GM18520 (cell line): ENCODE measurements at regions not wholly inside any gene's neighbourhood (a gene's known extent, or its start where the extent isn't known, plus 50 kb on each side); places are given as distances from the start of the nearest gene placed in this dataset.
"Not testable (repeated sequence)": the region's sequence is repeated elsewhere in the genome, so short reads cannot be mapped to it uniquely, and the experiment has no call there.

ENCODE experiments used
- ATAC-seq: cut with Tn5 transposase; IDR thresholded peaks from one replicate; pipeline ENCODE4 v1.9.1; 2021; ENCODE audit not compliant: unreplicated experiment

DNA sequence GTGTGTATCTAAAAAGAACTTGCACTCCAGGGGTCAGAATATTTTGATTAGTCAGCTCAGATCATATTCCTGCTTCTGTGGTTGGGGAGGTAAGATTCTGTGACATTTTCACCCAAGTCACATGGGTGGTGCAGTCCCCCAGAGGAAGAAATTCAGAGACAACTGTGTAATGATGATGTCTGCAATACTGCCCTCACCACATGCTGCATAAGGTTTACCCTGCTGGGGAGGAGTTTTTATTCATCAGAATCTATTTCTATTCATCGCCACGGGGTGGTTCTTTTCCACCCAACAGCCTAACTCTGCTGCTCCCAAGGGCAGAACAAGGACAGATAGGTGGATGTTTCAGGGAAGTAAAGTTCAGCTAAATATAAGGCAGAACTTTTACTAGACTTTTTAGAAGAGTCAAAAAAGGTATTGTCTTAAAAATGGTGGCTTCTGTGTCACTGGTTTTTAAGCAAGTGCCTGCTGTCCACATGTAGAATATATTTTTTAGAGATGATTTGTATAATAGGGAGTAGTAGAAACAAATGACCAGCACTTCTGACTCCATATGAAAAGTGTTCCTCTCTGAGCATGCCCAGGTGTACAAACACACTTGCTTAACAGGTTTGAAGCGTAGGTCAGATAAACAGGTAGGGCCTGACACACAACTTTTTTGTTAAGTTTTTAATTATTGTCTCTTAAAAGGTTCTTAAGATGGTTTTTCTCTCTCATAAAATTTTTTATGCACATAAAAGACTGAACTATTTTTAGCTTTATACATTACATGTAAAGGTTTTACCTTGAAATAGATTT is 352.7 kb downstream of the LRRC70 start:
- ATAC-seq: no peak

DNA sequence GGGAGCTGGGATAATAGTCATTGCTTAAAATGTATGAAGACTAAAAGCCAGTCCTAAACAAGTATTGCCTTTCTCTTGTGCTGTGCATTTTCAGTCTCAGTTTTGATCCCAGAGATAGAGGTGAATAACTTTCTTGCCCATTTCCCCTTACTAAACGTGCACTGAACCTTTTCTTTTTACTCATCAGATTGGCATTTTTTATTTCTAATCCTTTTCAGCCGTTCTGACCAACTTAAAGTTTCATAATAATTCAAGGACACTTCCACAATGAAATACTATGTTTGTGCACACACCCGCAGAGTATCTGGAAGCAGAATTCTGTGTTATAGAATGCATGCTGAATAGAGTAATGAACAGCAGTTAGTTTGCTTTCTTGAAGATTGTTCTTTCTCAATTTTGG is 343.6 kb downstream of the LRRC70 start:
- ATAC-seq: no peak

DNA sequence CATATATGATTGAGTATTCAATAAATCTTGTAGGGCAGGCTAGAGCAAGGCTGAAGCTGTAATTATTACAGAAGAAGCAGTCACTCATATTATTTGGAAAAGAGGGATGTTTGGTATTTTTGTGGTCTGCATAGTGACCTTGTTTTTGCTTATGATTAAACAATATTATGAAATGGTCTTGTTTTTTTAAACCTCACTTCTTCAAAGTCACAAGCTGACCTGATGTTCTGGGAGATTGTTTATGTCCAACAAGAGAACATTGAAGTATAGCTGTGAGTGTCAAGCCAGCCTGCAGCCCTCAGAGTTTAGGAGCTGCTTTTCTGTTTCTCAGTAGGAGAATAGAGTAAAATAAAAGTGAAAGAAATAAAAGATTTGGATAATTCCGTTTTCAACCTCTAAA is 342.2 kb downstream of the LRRC70 start:
- ATAC-seq: no peak

DNA sequence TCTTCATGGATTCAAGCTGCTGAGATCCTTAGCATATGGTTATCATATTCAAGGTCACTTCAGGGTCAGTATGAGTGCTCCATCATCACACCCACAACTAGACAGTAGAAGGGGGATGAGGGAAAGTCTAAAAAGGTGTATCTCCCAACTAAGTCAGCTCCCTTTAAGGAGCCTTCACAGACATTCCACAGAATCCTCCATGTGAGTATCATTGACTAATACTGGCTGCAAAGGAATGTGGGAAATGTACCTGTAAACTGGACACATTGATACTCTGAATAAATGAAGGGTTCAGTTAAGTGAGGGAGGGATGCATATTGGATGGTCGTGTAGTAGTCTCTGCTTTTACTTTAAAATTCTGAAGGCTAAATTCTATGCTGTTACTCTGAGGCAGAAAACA is 330.7 kb downstream of the LRRC70 start:
- ATAC-seq: no peak

DNA sequence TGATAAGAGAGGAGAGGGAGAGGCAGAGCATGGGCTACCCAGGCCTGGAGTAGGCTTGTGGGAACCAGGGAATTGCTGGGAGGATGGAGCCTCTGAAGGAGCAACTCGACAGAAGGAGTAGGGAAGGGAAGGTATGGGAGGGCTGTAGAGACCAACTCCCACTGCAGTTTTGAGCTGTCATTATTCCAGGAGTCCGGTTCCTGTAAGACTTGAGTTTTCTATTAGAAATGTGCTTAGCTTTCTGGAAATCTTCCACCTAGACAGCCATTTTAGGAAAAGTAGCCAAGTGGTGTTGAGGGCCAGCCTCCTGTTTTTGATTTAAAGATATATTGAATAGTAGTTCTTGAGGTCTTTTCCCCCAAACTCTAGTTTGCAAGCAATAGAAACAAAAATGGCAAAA is 323.5 kb downstream of the LRRC70 start:
- ATAC-seq: no peak

DNA sequence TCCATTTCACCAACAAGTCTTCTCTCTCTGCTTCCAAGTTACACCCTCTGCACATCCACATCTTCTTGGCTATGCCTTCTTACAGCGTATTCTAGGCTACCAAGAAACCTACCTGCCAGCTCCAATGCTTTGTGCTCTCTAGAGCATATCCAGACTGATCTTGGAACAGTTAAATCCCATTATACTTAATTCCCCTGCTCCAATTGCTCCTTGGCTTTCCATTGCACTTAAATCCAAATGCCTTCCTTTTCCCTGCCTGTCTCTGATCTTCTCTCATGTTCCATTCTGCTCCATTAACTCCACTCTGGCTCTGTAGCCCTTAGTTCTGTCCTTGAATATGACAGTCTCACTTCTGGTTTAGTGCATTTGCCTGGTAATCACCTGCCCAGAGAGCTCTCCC is 322.4 kb downstream of the LRRC70 start:
- no peak for ATAC-seq

DNA sequence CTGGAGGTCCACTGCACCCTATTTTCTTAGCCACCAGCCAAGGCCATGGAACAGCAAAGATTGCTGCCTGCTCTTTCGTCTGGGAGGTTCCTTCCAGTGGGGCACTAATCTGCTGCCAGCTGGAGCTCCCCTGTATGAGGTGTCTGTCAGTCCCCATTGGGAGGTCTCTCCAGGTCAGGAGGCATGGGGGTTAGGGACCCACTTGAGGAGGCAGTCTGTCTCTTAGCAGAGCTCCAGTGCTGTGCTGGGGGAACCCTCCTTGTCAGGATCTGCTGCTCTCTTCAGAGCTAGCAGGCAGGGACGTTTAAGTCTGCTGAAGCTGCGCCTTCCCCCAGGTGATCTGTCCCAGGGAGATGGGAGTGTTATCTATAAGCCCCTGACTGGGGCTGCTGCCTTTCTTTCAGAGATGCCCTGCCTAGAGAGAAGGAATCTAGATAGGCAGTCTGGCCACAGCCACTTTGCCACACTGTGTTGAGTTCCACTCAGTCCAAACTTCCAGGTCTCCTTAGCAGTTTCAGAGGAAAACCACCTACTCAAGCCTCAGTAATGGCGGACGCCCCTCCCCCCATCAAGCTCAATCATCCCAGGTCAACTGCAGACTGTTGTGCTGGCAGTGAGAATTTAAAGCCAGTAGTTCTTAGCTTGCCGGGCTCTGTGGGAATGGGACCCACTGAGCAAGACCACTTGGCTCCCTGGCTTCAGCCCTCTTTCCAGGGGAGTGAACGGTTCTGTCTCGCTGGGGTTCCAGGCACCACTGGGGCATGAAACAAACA is 317.7 kb downstream of the LRRC70 start:
- ATAC-seq: no peak

DNA sequence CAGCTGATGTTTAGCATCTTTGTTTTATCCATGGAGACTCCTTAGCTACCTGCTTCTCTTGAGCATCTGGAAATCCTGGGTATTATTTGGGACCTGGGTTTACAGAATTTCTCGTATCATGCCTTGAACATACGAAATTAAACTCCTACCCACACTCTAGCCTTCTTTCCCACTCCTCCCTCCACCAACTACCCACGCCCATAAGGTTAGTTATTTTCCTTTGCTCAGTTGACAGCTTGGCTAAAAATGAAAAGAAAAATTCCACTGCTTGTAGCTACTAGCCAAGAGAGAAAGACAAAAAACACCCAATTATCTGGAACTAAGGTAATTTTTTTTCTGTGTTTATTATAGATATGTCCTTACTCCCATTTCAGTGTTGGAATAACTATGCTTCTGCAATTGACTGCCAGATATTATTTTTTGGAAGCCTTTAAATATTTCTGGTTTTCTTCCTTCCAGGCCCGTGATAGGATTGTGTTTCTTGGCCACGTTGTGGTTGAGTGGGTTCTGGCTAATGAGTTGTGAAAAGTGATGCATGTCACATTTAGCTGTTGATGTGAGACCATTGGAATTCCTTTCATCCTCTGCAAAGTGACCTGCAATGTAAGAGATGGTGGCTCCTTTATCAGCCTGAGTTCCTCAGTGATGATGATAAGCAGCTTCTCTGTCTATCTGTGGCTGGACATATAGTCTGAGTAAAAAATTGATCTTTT is 308.1 kb downstream of the LRRC70 start:
- no peak for ATAC-seq

DNA sequence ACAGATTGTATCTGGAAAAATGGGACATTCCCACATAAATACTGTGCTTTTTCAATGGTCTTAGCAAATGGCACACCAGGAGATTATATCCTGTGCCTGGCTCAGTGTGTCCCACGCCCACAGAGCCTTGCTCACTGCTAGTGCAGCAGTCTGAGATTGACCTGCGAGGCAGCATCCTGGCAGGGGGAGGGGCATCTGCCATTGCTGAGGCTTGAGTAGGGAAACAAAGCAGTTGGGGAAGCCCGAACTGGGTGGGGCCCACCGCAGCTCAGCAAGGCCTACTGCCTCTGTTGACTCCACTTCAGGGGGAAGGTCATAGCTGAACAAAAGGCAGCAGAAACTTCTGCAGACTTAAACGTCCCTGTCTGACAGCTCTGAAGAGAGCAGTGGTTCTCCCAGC is 258.7 kb downstream of the LRRC70 start:
- ATAC-seq: not testable (repeated sequence)

DNA sequence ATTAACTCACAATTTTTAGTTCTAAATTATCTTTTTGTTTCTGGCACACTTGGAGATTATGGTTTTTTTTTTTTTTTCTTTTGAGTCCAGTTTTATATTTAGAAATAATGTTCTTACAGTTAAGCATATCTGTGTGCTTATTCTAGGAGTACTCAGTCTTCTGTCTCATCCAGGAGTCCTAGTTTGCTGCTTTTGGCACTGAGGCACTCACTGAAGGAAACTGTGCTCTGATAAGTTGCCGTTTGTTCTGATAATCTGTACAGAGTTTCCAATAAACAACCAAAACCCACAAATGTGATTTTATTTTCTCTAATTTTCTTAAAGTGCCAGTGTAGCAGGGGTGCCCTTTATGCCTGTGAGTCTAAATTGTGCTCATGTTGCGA is 251.0 kb downstream of the LRRC70 start:
- no peak for ATAC-seq

DNA sequence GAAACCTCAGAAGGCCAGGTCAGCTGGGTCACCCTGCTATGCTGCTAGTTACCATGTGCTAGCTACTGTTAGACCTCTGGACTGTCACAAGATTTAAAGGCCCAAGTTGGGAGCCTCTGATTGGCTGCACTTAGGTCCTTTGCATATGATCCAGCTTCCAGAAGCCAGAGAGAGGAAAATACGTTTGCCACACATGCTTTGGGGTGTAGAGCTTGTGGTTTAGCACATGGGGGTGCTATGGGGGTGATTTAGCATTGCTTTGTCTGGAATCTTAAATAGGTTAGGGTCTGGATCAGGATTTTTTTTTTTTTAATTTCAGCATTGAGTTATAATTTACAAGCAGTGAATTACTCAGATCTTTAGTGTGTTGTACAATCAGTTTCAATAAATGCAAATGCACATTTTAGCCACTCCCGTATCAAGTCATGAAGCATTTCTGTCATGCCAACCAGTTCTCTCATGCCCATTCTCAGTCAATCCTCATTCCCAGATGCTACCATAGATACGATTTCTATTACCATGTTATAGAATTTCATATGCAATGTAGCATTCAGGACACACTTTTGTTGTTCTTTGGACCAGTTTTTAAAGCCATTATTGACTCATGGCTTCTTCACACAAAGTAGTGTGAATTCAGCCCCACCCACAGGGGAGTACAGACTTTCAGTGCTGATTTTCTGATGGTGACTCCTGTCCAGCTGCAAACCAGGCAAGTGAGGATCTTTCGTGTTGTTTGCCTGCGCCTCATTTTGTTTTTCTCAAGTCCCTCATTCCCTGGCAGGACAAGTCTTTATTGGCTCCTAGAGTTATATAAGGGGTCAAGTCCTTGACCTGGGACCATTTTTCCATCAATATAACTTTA is 250.4 kb downstream of the LRRC70 start:
- no peak for ATAC-seq

DNA sequence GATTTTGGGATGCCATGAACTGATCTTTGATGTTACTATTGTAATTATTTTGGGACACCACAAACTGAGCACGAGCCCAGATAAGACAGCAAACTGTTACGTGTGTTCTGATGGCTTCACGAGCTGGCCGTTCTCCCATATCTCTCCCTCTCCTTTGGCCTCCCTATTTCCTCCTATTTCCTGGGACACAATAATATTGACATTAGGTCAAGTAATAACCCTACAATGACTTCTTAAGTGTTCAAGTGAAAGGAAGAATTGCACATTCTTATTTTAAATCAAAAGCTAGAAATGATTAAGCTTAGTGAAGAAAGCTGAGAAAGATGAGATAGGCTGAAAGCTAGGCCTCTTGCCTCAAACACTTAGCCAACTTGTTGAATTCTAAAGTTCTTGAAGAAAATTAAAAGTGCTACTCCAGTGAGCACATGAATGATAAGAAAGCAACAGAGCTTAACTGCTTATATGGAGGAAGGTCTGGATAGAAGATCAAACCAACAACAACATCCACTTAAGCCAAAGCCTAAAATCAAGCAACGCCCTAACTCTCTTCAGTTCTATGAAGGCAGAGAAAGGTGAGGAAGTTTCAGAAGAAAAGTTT is 247.1 kb downstream of the LRRC70 start:
- ATAC-seq: no peak

DNA sequence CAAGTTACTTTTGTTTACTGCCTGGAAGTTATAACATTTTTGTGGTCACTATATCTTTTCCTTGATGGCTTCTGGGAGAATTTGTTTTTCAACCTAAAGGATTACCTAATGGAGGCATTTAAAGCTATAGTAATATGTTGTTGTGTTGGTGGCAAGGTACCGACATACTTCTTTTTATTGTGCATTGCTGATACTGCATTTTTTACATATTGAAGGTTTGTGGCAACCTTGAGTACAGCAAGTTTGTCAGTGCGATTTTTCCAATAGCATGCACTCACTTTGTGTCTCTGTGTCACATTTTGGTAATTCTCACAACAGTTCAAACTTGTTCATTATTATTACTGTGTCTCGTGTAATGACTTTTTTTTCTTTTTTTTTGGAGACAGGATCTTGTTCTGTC is 246.3 kb downstream of the LRRC70 start:
- no peak for ATAC-seq

DNA sequence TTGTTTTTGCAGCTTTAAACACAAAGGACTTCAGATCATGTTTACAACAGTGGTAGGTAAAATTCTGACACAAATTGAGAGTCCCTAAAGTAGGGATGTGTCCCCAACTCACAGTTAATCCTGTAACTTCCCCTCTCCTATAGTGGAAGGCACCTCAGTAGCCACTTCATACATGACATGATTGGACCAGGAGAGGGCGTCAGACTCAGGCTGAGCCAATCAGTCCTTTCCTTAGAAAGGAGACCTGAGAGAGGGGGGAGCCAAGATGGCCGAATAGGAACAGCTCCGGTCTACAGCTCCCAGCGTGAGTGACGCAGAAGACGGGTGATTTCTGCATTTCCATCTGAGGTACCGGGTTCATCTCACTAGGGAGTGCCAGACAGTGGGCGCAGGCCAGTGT is 238.4 kb downstream of the LRRC70 start:
- not testable (repeated sequence) for ATAC-seq

DNA sequence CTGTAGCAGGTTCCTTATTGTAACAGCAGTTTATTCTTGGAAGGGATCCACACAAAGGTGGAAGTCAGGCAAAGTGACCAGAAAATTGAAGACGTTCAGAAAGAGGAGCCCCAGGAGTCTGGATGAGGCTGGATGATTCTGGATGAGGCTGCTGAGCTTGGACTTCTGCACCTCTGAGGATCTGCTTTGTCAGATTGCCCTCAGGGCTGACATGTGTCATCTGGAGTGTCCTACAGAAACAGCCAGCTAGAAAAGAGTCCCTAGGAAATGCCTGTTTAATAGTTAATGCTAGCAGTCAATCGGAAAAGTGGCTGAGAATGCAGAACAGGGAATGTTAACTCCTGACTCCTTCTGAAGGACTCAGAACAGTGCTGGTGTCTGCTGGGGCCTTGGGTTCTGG is 236.4 kb downstream of the LRRC70 start:
- ATAC-seq: no peak

DNA sequence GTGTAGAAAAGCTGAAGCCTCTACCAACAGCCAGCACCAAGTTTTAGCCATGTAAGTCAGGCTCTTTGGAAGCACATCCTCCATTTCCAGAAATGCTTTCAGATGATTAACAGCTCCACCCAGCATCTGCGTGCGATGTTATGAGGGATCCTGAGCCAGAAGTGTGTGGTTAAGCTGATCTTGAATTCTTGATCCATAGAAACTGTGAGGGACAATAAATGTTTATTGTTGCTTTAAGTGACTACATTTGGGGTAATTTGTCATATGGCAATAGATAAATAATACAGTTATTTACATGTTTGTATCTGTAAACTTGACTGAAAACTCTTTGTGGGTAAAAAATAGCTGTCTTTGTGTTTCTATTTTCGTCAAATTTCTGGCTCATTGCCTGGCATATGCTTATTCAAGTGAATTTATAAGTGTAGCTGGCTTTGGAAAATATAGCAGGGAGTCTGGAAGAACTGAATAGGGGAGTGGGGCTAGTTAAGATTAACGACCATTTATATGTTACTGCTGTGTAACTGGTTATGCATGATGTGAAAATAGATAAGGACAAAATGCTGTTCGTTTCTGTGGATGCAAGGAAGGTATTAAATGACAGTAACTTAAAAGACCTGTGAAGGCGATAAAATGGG is 234.1 kb downstream of the LRRC70 start:
- ATAC-seq: no peak

DNA sequence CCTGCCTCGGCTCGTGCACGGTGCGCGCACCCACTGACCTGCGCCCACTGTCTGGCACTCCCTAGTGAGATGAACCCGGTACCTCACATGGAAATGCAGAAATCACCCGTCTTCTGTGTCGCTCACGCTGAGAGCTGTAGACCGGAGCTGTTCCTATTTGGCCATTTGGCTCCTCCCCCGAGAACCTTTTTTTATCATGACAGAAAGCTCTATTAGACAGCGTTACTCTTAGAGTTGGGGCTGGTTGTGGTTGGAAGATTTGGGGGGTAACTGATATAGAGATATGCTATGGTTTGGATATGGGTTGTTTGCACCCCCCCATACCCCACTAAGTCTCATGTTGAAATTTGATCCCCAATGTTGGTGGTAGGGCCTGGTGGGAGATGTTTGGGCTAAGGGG is 226.2 kb downstream of the LRRC70 start:
- ATAC-seq: not testable (repeated sequence)

DNA sequence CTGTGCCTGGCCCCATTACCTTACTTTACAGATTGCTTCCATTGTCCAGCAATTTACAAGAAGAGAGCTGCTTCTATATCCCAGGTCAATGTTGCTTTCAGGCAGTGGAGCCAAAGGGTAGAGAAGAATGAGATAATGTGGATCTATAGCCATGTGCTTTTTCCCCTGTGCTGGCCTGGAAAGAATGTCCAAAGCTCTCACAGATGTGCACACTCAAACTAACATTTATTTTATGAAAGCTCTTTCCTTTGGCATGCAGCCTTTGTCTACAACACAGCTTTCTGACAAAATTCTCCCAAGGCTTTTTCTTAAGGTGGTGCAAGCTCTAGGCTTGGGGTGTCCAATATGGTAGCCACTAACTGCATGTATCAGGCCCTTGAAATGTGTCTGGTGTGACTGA is 217.3 kb downstream of the LRRC70 start:
- ATAC-seq: no peak

DNA sequence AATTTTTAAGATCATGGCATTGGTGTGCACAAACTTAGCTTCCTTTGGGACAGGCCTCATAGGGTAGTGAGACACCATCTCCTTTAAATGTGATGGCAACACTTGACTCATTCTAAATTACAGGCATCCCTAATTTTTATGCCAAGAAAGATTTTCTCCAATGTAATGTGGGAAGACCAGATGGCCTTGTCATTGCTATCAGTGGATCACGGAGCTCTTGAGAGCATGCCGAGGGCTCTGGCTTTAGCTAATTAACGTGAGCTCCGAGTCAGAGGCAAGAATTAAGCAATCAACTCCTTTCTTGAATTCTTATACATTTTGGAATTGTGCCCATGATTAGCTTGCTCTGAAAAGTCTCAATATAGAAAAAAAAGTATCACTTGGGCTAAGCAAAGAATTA is 215.8 kb downstream of the LRRC70 start:
- no peak for ATAC-seq

DNA sequence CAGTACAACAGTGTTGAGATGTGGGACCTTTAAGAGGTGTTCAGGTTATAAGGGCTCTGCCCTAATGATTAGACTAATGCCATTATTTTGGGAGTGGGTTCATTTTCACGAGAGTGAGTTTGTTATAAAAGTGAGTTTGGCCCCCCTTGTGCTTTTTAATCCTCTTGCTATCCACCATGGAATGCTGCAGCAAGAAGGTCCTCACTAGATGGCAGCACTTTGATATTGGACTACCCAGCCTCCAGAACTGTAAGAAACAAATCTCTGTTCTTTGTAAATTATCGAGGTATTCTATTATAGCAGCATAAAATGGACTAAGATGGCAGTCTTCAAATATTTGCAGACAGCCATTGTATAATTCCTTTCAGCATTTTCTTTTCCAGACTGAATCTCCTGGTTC is 212.4 kb downstream of the LRRC70 start:
- no peak for ATAC-seq
